Spleen (tissue), 7 donors: ENCODE measurements at regions not wholly inside any gene's neighbourhood (a gene's known extent, or its start where the extent isn't known, plus 50 kb on each side); places are given as distances from the start of the nearest gene placed in this dataset.

Source experiments
- CTCF ChIP-seq, 11 experiments: fragments of 200-600 bp in 7 of 11; fragments of 450-650 bp in 4 of 11; sonication (generic) in 4 of 11; IDR thresholded peaks in 8 of 11; conservative IDR thresholded peaks in 3 of 11; 1 replicate in 7 of 11; 2 replicates in 4 of 11; pipeline versions ENCODE4 v1.4.0 to v1.8.0; 2016 to 2021; ENCODE audit warnings: antibody characterized with exemption in 11 of 11, inconsistent platforms in 4 of 11, mild to moderate bottlenecking in 1 of 11
- POLR2A ChIP-seq, 3 donors: fragments of 450-650 bp; IDR thresholded peaks; one replicate each; pipeline ENCODE4 v1.5.1; 2017; ENCODE audit warnings: antibody characterized with exemption in 3 of 3, mild to moderate bottlenecking in 1 of 3
- donor health status: DM: no; HTN: no; CAD: no; lungs with moderate emphysema.
- donor health status: DM: no; HTN: no; CAD: no.
- donor health status: DM: no; HTN: no; CAD: no.

GRCh38 chr2:189379287-189379630, 62.0 kb upstream of the WDR75 start:
- TF ChIP-seq POLR2A (IDR thresholded peaks at IDR 0.05): no peak
- no peak for TF ChIP-seq CTCF (IDR thresholded peaks at IDR 0.05 in 8 of 11, conservative IDR thresholded peaks at IDR 0.05 in 3 of 11)
